M059J (cell line): ENCODE measurements at regions not wholly inside any gene's neighbourhood (a gene's known extent, or its start where the extent isn't known, plus 50 kb on each side); places are given as distances from the start of the nearest gene placed in this dataset.

Source experiments
- DNase-seq: peaks from one replicate; pipeline ENCODE4 v3.0.0-alpha.2; 2012; ENCODE audit warnings: low read depth

- DNase-seq: no peak
Measured at GRCh38 chr2:70397186-70397585, 95.3 kb upstream of the FAM136A start.

GRCh38 chr2:70396612-70397011 is 94.7 kb upstream of the FAM136A start:
- no peak for DNase-seq

DNA sequence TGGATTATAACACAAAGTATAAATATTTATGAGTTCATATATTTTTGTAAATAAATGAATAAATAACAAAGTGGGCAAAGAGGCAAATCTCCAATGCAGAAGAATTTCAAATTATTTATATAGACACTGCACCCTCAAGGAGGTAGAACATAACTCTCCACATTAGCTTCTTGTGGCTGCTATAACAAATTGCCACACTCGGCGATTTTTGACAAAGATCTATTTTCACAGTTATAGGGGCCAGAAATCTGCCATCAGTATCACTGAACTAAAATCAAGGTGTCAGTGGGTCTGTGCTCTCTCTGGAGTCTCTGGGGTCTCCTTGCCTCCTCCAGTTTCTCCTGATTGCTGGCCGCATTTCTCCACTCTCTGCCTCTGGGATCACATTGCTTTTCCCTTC is 92.0 kb upstream of the FAM136A start:
- DNase-seq: no peak

DNA sequence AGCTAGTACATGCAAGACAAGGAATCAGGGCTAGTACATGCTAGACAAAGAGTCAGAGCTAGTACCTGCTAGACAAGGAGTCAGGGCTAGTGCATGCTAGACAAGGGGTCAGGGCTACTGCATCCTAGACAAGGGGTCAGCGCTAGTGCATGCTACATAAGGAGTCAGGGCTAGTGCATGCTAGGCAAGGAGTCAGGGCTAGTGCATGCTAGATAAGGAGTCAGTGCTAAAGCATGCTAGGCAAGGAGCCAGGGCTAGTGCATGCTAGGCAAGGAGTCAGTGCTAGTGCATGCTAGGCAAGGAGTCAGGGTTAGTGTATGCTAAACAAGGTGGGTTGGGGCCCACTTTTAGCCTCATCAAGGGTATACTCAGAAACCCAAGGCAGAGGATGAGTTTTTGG is 90.1 kb upstream of the FAM136A start:
- no peak for DNase-seq

- no peak for DNase-seq
Measured at GRCh38 chr2:70391259-70391658, 89.4 kb upstream of the FAM136A start.

DNA sequence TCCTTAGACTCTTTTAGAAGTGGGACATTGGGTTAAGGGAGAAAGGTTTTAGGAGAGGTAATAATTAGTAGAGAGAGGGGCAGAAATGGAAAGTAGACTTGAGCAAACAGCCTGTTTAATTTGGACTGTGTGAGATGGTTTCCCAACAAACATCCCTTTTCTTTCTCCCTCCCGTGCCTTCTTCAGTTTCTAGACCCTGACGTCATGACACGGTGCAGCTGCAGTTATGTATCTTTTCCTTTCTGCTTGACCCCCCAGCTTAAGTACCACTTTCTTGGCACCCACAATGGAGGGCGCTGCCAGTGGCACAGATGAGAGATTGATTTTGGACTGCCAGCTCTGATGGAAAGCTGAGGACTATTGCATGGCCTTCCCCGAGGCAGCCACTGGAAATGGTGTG is 86.9 kb upstream of the FAM136A start:
- DNase-seq: no peak

DNA sequence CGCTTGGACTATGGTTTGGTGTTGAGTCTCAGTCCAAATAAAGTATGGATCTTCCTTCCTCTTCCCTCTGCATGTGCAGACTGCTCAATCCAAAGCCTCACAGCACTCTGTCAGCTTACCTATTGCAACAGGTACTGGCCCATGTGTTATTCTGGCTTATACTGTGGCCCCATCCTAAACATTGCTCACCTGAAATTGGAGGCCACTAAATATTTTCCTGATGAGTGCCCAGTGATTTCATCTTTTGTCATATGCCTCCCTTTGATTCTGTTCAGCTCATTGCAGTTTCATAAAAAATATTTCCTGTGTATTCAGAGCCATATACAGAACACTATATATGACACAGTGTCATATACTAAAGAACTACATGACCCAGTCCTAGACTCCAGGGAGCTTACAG is 86.3 kb upstream of the FAM136A start:
- no peak for DNase-seq

DNA sequence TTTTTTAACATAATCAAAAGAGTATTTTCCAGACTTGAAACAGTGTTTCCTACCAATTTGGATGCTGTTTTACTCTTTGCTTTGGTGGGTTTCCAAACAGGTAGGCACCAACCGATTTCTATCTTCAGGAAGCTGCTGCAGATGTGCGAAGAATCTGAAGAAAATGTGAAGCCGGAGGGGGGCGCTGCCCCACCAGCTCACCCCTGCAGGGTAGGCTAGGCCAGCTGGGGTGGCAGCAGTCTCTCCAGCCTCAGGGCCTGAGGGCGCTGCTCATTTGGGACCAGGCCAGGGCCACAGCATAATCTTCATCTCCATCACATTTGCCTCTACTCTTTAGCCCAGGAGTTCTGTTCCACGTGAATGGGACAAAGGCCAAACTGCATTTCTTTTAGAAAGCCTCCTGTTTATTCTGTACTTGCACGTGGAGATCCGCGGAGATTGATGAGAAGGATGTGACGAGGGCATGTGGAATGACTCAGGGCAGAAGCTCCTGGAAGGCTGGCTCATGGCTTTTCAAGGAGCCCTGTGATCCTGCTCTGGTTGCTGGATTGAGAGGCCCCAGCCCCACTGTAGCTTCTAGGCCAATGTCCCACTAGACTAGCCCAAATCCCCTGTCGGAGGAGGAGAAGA is 84.2 kb upstream of the FAM136A start:
- DNase-seq: peak; percentile 61

- no peak for DNase-seq
Measured at GRCh38 chr2:70385204-70385603, 83.3 kb upstream of the FAM136A start.

GRCh38 chr2:70381821-70382220 is 80.0 kb upstream of the FAM136A start:
- peak; percentile 89 for DNase-seq

DNA sequence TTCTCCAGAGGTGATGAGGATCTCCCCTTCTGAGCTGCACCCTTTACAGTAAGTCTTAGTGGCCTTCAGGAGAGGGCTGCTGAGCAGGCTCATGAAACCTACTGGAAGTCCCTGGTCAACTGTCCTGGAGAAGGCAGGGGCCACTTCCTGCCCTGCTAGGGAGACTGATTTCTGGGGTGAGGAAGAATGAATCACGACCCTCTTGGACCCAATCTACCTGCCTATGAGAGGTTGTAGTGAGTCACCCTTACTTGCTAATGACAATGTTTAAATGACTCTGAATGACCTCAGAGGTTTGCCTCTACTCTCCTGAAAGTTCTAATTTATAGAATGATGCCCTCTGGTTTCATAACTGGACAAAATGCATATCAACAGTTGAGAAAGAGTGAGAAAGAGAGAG is 79.4 kb upstream of the FAM136A start:
- DNase-seq: peak; percentile 73

DNA sequence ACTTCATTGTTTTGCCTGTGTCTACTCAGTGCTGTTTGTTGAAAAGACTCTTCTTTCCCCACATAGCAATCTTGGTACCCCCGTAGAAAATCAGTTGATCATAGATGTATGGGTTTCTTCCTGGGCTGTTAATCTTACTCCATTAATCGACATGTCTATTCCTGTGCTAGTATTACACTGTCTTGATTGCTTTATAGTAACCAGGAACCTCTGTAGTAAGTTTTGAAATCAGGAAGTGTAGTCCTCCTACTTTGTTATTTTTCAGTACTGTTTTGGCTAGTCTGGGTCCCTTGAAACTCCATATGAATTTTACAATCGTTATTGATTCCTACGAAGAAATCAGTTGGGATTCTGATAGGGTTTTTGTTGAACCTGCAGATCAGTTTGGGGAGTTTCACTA is 78.8 kb upstream of the FAM136A start:
- DNase-seq: no peak

DNA sequence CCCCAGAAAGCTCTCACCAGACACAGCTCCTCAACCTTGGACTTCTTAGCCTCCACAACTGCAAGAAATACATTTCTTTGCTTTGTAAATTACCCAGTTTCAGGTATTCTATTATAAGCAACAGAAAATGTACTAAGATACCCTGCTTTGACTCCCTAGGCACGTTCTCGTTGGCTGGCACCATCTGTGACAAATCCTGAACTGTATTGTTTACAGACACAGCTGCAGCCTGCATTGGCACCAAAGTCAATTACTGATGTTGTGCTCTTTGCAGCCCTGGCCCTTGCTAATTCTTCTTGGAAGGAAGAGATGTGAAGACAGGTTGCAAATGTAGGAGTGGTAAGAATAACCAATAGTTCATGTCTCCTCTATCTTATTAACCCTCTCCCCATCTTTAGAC is 72.7 kb upstream of the FAM136A start:
- no peak for DNase-seq

DNA sequence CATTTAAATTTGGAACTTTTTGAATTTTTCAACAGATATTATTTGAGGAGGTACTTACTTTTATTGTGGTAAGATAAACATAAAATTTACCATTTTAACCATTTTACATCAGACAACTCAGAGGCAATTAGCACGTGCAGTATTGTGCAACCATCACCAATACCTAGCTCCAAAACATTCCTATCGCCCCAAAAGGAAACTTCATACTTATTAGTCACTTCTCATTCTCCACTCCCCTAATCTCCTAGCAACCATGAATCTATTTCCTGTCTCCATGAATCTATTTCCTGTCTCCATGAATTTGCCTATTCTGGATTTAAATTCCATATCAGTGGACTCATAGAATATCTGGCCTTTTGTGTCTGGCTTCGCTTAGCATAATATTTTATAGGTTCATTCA is 69.9 kb upstream of the FAM136A start:
- DNase-seq: peak; percentile 85

GRCh38 chr2:70369082-70369481 is 67.2 kb upstream of the FAM136A start:
- no peak for DNase-seq

- DNase-seq: no peak
Measured at GRCh38 chr2:70368545-70368944, 66.7 kb upstream of the FAM136A start.

GRCh38 chr2:70367722-70368323 is 66.0 kb upstream of the FAM136A start:
- peak; percentile 49 for DNase-seq

DNA sequence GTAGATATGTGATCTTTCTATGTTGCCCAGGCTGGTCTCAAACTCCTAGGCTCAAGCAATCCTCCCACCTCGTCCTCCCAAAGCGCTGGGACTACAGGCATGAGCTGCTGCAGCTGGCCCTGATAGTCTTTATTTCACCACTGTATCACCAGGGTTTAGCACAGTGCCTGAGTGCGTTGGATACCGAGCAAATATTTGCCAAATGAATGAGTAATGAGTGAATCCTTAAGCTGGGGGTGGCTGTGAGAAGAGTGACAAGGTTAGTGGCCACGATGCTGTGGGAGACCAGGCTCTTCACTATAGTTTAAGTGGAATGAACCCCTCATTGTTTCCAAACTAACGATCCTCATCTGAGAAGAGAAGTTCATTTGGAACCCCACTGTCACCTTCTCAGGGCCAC is 60.8 kb upstream of the FAM136A start:
- DNase-seq: peak; percentile 16

GRCh38 chr2:70360661-70361270 is 58.9 kb upstream of the FAM136A start:
- DNase-seq: no peak

GRCh38 chr2:70357684-70358071 is 55.8 kb upstream of the FAM136A start:
- DNase-seq: peak; percentile 77

GRCh38 chr2:70356941-70357683 is 55.2 kb upstream of the FAM136A start:
- no peak for DNase-seq

DNA sequence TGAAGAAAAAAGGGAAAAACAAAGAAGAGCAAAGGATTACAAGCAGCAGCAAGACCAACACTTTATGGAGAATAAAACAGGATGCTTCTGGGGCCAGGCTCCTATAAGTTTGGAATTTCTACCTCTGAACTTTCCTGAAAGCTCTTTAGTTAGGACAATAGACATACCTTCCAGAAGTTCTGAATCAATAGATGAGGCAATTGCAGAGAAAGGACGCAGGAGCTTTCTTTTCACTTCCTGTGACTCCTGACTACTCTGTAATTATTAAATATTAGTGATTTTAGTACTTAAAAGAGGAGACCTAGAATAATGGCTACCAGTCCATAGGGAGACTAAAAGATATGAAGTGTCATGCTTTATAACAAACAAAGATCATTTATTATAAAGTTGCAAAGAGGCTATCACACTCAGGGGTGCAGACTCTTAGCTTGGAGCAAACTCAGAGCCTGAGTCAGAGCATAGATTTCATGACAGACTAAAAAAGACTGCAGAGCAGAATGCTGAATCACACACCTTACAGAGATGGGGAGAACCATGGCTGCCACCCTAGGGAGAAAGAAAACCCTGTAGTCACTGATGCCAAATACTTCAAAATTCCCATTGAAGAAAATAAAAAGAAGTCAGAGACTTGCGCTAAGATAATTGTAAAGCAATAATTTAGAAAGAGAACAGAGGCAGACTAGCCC is 52.5 kb upstream of the FAM136A start:
- peak; percentile 49 for DNase-seq
